HL-60/S4 treated with phorbol 12-myristate 13-acetate at 8.2 ng/mL for 4 days and 3 days (cell line): ENCODE measurements at regions not wholly inside any gene's neighbourhood (a gene's known extent, or its start where the extent isn't known, plus 50 kb on each side); places are given as distances from the start of the nearest gene placed in this dataset.

Experiments used
- in situ Hi-C: fragments of 300-500 bp; cut with MboI; formaldehyde crosslinking; loops from 2 replicates; pipeline ENCODE4 v1.15.0; 2022; ENCODE audit warnings: low sequenced_read_pairs

DNA sequence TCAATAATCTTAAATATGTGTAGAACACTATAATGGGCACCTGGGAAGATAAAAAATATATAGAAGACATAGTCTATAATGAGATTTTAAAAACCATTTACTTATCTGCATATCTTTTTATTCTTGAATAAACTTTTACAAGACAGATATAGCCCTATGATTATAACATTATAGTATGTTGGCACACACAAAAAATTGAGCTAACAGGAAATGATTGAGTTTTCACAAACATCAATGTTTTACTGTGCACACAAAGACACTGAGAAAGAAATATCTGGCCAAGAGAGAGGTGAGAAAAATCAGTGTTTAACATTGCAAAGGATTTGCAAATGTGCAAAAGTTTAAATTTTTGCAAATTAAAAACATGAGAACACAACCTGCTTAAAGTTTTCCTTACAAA is 124.3 kb downstream of the BBS10 start:
- in situ Hi-C loops: no loop called here

DNA sequence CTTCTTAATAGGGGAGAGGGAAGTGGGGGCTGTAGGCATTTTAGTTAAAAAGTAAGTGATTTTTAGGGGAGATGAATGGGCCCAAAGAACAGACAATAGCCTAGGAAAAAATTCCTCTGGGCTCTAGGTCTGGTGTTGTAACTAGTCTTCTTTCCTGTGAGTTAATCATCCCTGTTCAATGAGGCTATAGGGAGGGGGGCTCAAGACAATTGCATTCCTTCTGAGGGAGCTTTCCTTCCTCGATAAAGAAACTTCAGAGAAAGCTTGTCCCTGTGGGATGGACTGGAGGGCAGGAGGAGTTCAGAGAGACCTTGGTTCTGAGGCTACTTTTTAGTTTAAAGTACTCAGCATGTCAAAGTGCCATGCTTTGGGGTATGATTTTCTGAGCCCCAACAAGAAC is 127.2 kb downstream of the BBS10 start:
- in situ Hi-C loops: no loop called here

DNA sequence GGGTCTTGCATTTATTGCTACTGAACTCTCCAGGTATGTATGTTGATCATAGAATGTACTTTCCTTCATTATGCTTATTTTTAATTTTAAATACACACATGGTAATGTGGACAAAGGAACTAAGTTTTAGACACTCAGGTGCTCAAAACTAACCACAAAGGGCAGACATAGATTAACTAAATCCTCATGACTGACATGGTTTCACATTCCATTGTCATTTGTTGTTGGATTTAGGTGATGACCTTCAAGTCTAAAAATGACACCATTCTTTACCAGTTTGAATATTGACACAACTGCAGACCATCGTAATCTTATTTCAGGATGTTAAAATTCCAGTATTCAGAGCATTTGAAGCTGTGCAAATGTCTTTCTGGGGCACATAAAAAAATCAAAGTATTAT is 128.4 kb downstream of the BBS10 start:
- in situ Hi-C loops: no loop called here

DNA sequence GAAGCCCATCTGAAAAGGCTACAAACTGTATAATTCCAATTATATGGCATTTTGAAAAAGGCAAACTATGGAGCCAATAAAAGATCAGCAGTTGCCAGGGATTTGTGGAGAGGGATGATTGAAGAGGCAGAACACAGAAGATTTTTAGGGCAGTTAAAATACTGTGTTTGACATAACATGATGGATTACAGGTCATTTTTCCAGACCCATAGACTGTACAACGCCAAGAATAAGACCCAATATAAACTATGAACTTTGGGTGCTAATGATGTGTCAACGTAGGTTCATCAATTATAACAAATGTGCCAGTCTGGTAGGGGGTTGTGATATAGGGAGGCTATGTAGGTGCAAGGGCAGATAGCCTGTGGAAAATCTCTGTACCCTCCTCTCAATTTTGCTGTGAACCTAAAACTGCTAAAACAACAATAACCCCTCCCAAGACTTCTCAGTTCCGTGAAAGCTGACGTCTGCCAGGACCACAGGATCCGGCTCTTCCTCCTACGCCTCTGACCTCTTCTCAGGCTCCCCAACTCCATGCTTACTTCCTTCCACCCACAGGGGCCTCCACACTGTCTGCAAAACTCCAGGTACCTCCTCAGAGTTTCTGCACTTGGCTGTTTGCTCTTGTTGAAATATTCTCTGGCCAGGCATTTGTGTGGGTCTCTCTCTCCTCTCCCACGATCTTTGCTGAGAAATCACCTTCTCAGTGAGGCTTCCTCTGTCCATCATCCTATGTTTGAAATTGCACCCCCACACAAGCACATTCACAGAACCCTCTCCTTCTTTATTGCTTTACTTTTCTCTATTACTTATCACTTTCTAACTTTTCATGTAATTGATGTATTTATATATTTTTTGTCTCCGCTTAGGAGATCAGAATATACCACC is 131.4 kb downstream of the BBS10 start:
- in situ Hi-C loops: no loop called here

DNA sequence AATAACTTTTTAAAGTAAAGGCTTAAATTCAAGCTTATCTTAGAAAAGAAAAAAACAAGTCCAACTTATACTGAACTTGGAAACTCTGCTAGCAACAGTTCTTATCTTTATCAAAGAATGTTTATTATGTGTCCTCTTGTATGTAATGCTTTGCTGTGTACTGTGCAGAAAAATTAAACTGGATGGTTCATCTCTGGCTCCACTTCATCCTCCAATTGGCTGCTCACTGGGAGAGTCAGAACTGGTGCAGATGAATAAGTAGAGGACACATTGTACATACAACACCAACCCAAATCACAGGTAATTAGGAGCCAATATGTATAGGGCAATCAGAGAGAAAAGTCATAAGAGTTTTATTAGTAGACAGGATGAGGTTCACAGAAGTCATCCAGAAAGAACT is 123.6 kb upstream of the NAP1L1 start:
- in situ Hi-C loops: no loop called here

DNA sequence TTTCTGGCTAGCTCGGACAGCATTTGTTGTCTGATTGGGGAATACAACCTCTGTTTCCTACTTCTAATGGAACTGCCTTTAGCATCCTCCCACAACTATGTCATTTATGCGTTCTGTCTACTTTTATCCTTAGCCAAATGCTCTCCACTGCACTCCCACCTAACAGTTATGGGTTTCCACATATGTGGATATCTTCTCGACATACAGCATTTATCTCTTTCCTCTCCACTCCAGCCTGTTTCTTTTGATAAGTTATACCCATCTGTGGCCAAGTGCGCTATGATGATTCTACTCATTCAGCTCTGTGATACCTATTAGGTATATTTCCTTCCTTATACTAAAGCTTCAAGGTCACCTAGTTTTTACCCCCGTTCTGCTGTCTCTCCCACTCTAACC is 122.2 kb upstream of the NAP1L1 start:
- in situ Hi-C loops: no loop called here

DNA sequence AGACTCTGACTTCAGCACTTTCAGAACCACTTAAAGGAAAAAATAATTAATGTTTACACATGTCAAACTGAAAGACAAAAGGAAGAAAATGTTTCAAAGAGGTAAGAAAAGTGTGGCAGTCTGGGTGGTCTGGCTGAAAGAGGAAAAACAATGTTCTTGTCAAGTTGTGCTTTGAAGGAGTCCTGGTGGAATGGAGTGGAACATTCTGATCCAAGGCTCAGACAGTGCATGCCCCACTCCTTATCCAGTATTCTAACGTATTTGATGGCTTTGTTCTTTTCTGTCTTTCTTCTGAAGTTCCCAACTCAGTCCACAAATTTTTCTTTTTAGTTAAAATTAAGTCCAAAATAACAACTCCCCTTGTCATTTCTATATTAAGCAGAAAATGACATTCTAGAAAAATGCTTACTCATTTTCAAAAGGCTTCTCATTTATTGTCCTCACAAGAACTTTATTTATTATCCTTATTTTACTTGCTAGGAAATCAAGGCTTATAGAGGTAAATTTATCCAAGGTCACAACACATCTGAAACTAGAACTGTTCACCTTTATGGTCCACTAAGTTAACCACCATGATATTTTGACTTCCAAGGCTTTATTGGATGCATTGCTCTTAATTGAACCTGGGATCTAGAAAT is 121.7 kb upstream of the NAP1L1 start:
- in situ Hi-C loops: no loop called here

DNA sequence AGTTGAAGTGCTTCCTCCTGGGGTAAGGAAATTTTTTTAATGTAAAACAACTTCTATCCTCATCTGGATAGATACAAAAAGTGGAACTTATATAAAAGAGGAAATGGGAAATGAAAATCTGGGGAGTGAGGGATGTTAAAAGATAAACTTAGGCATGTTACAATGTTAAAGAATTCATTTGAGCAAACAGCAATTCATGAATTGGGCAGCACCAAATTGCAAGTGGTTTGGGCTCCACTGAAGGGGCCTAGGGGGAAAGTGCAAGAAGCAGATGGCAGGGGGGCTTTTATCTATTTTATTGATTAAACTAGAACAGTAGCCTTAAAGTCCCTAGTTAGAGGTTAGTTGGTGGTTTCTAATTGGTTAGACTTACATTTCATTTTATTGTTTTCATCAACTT is 118.1 kb upstream of the NAP1L1 start:
- in situ Hi-C loops: no loop called here

DNA sequence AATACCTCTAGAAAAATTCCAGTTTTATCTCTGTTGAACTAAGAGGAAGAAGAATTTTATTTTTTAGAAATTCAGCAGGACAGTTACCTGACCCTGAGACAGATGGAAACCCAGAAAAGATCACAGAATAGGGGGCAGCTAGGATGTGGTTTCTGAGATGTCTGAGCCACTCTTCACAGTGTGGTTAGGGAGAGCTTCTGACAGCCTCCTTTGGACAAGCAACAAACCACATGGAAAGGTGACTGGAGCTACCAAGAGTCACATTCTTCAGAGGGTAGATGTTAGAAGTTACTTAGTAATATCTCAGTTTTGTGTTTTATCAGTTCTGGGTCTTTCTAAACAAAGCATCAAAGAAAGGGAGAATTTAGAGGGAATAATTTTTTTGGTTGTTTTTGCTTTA is 117.3 kb upstream of the NAP1L1 start:
- in situ Hi-C loops: no loop called here

DNA sequence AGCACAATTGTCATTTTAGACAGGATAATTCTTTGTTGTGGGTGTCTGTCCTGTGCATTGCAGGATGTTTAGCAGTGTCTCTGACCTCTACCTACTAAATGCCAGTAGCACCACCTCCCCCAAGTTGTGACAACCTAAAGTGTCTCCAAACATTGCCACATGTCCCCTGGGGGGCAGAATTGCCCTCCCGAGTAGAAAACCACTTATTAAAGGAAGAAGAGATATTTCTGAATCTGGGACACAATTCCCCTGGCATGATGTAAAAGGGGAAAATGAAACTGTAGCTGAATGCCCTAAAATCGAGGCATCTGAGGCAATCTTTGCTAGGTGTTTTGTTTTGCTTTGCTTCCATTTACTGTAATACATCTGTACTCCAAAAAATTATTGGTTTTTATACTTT is 116.8 kb upstream of the NAP1L1 start:
- in situ Hi-C loops: no loop called here

DNA sequence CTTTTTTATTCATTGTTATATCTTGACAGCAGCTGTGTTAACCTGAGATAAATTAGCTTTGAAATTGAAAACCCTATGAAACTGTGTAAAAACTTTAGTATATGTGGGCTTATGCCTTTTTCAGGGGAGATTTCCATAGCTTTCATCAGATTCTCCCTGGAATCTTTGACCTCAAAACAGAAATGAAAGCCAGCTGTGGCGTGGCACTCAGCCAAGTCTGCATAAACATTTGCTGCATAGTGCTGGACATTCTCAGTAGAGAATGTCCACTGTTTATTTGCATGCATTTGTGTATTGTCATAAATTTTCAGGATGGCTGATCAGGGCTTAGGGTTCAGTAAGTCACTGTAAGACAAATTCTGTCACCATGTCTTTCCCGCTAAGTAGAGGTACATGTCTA is 115.3 kb upstream of the NAP1L1 start:
- in situ Hi-C loops: no loop called here

DNA sequence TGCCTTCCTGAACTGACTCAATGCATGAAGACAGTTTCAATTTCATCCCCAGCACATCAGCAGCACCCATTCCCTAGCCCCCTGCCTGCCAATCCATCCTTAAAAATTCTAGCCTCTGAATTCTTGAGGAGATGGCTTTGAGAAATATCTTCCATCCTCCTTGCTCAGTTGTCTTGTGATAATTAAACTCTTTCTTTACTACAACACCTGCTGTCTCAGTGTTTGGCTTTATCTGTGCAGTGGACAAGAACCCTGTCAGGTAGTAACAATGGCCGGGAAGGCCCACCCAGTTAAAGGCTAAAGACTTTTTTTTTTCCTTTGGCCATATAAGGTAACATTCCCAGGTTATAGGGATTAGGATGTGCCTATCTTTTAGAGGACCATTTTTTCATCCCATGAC is 114.4 kb upstream of the NAP1L1 start:
- in situ Hi-C loops: no loop called here

DNA sequence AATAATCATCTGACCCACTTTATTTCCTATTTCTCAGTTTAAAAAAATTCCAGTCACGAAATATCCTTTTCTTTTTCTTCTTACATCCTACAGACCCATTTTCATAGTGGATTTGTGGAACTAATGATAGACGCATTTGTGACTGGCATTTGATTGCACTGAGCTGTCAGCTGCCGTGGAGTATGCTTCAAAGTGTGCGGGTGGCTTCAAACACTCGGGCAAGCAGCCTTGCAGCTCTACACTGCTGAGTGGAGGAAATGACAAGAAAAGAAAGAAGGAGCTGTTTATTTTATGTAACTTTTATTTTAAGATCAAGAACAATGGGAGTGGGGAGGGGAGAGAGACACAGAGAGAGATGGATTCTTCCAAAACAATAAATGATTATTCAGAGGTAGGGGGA is 112.8 kb upstream of the NAP1L1 start:
- in situ Hi-C loops: no loop called here

DNA sequence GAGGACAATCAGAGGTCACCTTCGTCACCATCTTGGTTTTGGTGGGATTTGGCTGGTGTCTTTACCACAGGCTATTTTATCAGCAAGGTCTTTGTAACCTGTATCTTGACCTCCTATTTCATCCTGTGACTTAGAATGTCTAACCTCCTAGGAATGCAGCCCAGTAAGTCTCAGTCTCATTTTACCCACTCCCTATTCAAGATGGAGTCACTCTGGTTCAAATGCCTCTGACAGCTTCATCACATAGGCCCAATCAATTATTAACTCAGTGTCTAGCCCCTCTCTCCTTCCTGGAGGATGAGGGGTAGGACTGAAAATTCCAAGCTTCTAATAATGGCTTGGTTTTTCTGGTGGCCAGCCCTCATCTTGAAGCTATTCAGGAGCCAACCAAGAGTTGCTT is 111.4 kb upstream of the NAP1L1 start:
- in situ Hi-C loops: no loop called here

DNA sequence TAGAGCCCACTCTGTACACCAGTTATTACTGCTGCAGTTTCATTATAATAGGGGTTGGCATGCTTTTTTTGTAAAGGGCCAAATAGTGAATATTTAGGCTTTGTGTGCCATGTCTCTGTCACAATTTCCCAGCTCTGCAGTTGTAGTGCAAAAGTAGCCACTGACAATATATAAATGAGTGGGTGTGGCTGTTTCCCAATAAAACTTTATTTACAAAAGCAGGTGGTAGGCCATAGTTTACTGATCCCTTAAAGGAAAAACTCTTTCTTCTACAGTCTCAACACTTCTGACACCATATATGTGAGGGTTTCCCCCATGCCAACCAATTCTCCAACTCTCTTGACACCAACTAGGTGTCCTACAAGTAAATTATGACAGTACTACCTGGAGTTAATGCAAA is 110.2 kb upstream of the NAP1L1 start:
- in situ Hi-C loops: no loop called here

DNA sequence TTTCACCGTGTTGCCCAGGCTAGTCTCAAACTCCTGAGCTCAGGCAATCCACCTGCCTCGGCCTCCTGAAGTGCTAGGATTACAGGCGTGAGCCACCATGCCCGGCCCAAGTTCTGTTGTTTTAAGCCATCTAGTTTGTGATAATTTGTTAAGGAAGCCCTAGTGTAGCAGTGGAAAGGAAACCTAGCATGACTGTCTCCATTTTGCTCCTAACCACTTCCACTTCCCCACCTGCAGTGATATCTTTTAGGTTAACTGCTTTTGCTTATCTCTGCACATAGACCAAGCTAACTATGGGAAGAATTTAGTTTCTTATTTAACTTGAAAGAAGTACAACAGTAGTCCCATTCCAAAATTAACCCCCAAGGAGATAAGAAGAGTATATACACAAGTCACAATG is 109.5 kb upstream of the NAP1L1 start:
- in situ Hi-C loops: no loop called here

DNA sequence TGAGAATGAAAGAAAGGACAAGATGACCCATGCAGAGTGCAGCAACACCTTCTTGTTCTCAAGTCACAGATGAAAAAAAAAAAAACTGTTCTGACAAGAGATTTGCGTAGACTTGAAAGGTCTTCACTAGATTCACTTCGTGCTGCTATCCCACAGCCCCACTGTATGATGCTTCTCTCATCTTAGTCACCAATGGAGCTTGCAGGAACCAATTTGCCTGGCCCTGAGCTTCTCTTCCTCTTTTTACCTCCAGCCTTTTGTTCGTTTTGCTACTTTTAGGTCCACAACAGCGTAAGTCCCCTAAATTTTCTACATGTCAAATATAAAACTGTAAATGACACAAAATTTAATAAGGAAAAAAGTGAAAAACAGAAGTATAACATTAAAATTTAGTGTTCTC is 107.9 kb upstream of the NAP1L1 start:
- in situ Hi-C loops: no loop called here

DNA sequence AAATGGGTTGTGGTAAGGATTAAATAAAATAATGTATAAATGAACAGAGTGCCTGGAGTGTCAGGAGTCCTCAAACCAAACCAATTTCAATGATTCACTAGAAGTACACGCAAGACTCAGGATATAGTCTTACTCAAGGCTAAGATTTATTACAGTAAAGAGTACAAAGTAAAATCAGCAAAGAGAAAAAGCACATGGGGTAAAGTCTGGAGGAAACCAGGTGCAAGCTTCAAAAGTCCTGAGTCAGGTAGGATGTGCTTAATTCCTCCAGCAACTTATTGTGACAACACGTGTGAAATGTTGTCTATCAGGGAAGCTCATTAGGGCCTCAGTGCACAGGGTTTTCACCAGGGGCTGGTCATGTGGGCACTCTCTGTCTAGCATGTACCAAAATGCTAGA is 105.8 kb upstream of the NAP1L1 start:
- in situ Hi-C loops: no loop called here

DNA sequence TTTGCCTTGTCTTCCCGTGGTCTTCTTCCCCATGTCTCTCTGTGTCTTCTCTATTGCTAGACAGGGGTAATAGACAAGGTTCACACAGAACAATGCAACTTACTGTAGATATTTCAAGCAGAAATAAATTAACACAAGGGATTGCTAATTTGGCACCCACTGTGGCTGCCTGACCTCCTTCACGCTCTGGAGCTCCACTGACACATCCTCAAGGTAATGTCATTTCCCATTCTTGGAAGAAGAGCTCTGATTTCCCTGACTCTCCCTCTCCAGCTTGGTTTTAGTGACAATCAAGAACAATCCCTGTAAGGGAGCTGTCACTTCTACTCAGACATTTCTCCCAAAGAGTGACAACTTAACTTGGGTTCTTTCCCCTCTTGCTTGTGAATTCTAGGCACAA is 105.4 kb upstream of the NAP1L1 start:
- in situ Hi-C loops: no loop called here

DNA sequence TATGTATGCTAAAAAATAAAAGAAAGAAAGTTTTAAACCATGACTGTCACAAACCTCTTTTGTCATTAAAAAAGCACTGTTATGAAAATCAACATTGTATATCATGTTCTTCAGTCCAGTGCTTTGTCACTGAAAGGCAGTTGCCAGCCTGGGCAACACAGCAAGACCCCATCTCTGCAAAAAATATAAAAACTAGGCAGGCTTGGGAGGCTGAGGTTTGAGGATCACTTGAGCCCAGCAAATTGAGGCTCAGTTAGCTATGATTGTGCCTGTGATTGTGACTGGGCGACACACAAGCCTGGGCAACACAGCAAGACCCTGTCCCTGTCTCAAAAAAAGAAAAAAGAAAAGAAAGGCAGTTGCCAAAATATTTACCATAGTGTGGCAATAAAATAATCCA is 102.7 kb upstream of the NAP1L1 start:
- in situ Hi-C loops: no loop called here

DNA sequence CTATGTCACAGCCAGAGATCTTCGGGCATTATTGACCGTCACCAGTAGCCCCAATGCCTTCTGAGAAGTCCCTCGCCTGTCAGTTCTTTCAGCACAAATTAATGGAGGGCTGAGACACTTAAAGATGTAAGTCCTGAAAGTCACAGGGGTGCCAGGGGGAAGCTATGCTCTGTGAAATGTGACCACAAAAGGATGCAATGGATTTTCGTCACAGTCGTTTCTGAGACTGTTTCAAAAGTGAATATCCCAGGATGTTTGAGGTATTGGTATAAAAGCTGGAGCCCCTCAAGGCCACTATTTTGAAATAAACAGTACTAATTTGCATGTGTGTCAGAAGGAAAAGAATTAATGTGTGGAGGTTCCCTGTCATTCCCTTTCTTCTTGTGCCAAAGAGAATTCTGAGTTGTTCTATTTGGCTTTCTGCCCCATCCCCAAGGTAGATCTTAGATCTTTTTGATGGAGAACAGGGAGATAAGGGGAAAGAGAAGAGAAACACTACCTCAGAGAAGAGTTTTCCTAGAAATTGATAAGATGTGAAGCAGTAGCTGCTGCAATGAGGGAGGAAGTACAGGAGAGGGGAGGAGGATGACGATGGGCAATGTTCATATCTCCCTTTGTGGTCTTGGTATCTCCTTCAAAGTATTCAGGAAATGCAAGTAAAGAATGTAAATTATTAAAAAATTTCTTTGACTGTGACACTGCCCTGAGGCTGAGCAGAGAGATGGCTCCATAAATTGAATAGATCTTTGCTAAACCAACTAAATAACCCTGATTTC is 101.8 kb upstream of the NAP1L1 start:
- in situ Hi-C loops: no loop called here
